ENCODE measurements at regions not wholly inside any gene's neighbourhood (a gene's known extent, or its start where the extent isn't known, plus 50 kb on each side); places are given as distances from the start of the nearest gene placed in this dataset.

GRCh38 chr4:43331226-43332051 lies 438.9 kb downstream of the GRXCR1 start:
- in situ Hi-C loops (cut with MboI; ENCODE audit: low pct_unique_long_range_greater_than_20kb, low sequenced_read_pairs, unreplicated experiment) = no loop called here
- TF ChIP-seq CTCF (IDR thresholded peaks at IDR 0.05; ENCODE audit: extremely low read depth, insufficient read depth, missing control alignments) = no peak
- no peak for DNase-seq (ENCODE audit: low spot score)

- in situ Hi-C loops (cut with MboI; ENCODE audit: low pct_unique_long_range_greater_than_20kb, low sequenced_read_pairs, unreplicated experiment) = no loop called here
- TF ChIP-seq CTCF (IDR thresholded peaks at IDR 0.05; ENCODE audit: extremely low read depth, insufficient read depth, missing control alignments) = no peak
- no peak for DNase-seq (ENCODE audit: low spot score)
Measured at GRCh38 chr4:43332052-43332425, 439.5 kb downstream of the GRXCR1 start.

- in situ Hi-C loops (cut with MboI; ENCODE audit: low pct_unique_long_range_greater_than_20kb, low sequenced_read_pairs, unreplicated experiment) = no loop called here
- DNase-seq (ENCODE audit: low spot score) = no peak
Measured at GRCh38 chr4:43337707-43338106, 445.2 kb downstream of the GRXCR1 start.

GRCh38 chr4:43339435-43339834 lies 446.9 kb downstream of the GRXCR1 start:
- DNase-seq (ENCODE audit: low spot score) = no peak
- in situ Hi-C loops (cut with MboI; ENCODE audit: low pct_unique_long_range_greater_than_20kb, low sequenced_read_pairs, unreplicated experiment) = no loop called here
- no peak for TF ChIP-seq CTCF (IDR thresholded peaks at IDR 0.05; ENCODE audit: extremely low read depth, insufficient read depth, missing control alignments)

More at GRCh38 chr4:43337707-43338106, 445.2 kb downstream of the GRXCR1 start:
- TF ChIP-seq CTCF (IDR thresholded peaks at IDR 0.05; ENCODE audit: extremely low read depth, insufficient read depth, missing control alignments) = no peak

GRCh38 chr4:43341741-43342140 lies 449.2 kb downstream of the GRXCR1 start:
- no peak for DNase-seq (ENCODE audit: low spot score)
- no peak for TF ChIP-seq CTCF (IDR thresholded peaks at IDR 0.05; ENCODE audit: extremely low read depth, insufficient read depth, missing control alignments)
- in situ Hi-C loops (cut with MboI; ENCODE audit: low pct_unique_long_range_greater_than_20kb, low sequenced_read_pairs, unreplicated experiment) = no loop called here

- TF ChIP-seq CTCF (IDR thresholded peaks at IDR 0.05; ENCODE audit: extremely low read depth, insufficient read depth, missing control alignments) = no peak
- DNase-seq (ENCODE audit: low spot score) = no peak
- in situ Hi-C loops (cut with MboI; ENCODE audit: low pct_unique_long_range_greater_than_20kb, low sequenced_read_pairs, unreplicated experiment) = no loop called here
Measured at GRCh38 chr4:43343298-43343697, 450.8 kb downstream of the GRXCR1 start.

Data from GM13977 (cell line).